ENCODE measurements at regions not wholly inside any gene's neighbourhood (a gene's known extent, or its start where the extent isn't known, plus 50 kb on each side); places are given as distances from the start of the nearest gene placed in this dataset.
"Not testable (repeated sequence)": the region's sequence is repeated elsewhere in the genome, so short reads cannot be mapped to it uniquely, and the experiment has no call there.

DNA sequence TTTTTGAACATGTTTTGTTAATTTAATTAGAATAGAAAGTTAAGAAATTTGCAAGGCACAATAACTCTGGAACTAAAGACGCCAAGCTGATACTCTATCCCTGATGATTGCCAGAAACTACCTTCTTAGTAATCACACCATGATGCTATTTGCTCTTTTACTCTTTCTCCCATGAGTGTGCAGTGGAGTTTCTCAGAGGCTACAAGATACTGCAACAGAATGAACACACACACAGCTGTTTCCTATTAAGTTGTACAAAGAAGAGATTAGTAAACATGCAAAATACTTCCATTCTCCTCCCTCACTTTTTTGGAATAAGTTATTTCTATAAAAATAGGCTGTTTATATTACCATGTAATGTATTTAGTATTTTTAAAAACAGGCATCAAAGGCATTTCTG, 1367.5 kb downstream of the AACS start:
- peak in 2 of 3 donors; percentile 3 to 22 for DNase-seq

- no peak for DNase-seq
Measured at GRCh38 chr12:126434412-126434985, 1369.3 kb downstream of the AACS start.

GRCh38 chr12:126436041-126436440, 1370.8 kb downstream of the AACS start:
- no peak for DNase-seq

- DNase-seq = no peak
Measured at GRCh38 chr12:126437934-126438333, 1372.7 kb downstream of the AACS start.

- DNase-seq = no peak
Measured at GRCh38 chr12:126443977-126444376, 1378.7 kb downstream of the AACS start.

GRCh38 chr12:126447346-126447745, 1382.1 kb downstream of the AACS start:
- no peak for DNase-seq

DNA sequence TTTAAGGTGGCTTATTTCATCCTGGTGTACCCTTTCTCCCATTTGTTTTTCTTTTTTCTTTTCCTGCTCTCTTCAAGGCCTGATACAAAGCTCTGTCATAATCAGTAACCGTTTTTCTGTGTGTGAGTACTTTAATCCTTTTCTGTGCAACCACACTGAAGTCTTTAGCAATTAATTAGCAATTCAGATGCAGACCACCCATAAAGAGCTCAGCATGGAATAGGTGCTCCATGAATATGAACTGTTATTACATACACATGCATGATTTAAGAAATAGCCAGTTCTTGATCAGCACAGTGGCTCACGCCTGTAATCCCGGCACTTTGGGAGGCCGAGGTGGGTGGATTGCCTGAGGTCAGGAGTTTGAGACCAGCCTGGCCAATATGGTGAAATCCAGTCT, 1386.6 kb downstream of the AACS start:
- DNase-seq = no peak

GRCh38 chr12:126452686-126453085, 1387.5 kb downstream of the AACS start:
- DNase-seq = not testable (repeated sequence)

GRCh38 chr12:126454581-126454980, 1389.3 kb downstream of the AACS start:
- DNase-seq = no peak

DNA sequence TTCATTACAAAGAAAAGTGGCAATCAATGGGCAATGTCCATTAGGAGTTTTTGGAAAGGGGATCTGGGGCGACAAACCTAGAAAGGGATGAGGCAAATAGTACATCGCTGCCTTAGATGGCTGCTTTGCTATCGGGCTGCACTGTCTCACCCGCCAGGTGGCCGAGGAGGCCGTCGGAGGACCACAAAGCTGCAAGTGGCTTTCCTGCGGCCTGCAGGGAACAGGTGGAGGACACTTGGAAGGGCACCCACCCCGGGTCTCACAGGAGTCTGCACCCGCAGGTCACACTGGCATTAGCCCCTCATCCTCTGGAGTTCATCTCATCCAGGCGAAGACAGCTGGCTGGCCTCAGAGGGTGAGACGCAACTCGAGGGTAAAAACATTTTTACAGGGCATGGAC, 1392.5 kb downstream of the AACS start:
- DNase-seq = no peak

GRCh38 chr12:126464153-126464552, 1398.9 kb downstream of the AACS start:
- no peak for DNase-seq

- no peak for DNase-seq
Measured at GRCh38 chr12:126469211-126469610, 1404.0 kb downstream of the AACS start.

- DNase-seq = no peak
Measured at GRCh38 chr12:126474703-126475102, 1409.5 kb downstream of the AACS start.

DNA sequence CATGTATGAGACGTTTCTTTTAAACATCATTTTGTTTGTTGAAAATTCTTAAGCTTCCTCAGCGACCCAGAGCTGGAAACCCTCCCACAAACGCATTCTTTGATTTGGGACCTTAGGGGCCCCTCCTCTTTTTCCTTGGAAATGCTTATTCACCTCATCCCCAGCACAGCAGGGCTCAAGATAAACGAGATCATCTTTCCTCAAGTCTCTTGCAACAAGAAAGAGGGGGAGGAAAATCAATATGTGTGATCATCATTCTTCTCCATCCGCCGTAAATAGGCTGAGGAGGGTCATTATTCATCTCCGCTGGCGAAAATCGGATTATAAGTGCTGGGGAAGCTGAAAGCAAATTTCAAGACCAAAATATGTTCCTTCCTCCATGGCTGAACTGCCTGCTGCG, 1415.2 kb downstream of the AACS start:
- DNase-seq = no peak

GRCh38 chr12:126481688-126482087, 1416.5 kb downstream of the AACS start:
- DNase-seq = no peak

- DNase-seq = no peak
Measured at GRCh38 chr12:126482238-126482889, 1417.1 kb downstream of the AACS start.

GRCh38 chr12:126483145-126484068, 1418.2 kb downstream of the AACS start:
- DNase-seq = peak in 2 of 3 donors; percentile 8 to 24

GRCh38 chr12:126487431-126487980, 1422.3 kb downstream of the AACS start:
- no peak for DNase-seq

GRCh38 chr12:126488806-126489205, 1423.6 kb downstream of the AACS start:
- DNase-seq = peak; percentile 7 to 45 (median 22)

GRCh38 chr12:126492181-126492580, 1426.9 kb downstream of the AACS start:
- no peak for DNase-seq

DNA sequence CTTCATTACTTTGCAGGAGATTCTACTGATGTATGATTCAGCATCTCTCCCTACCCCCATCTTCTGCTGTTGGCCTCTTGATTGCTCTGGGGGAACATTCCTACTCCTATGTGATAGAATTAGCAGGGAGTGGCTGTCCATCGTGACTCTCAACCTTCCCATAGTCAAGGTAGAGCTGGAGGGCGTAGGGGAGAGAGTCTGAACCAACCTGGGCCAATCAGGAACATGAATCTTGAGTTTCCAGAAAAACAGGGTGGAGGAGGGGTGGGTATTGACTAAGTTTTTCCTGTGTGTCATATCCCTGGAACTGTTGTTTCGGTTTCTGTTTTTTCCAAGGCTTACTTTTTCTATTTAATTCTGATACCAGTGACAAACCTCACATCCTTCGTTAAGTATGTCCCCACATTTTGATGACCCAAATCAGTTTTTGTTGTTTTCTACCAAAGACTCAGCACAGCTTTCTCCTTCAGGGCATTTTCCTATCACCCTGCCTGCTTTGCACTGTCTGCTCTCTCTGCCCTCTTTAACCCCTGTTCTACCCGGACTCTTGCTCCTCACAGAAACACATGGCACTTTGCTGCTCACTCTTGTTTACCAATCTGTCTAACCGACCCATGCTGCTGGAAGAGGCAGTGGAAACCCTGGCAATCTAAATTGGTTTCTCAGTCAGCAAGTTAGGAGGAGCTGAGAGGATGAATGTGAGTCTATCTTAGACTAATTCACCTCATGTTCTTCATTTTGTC, 1428.3 kb downstream of the AACS start:
- DNase-seq = no peak

DNA sequence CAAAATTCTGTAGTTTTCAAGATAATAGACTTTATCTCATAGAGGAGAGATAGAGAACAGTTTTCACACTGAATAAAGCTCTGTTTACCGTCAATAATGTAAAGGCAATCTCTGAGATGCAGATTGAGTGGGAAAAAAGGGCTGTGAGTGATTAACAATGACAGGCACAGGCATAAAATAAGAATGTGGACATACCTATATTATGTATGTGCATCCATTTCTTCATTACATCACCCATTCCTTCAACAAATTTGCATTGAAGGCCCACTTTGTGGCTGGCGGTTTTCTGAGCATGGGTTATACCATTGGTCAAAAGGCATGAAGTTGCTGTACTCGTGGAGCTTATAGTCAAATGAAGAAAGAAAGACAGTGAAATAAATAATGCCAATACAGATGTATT, 1431.0 kb downstream of the AACS start:
- no peak for DNase-seq

Data from muscle of back (tissue), 3 donors.